ENCODE measurements at regions not wholly inside any gene's neighbourhood (a gene's known extent, or its start where the extent isn't known, plus 50 kb on each side); places are given as distances from the start of the nearest gene placed in this dataset.

GRCh38 chr19:28519952-28520861, 692.7 kb downstream of the UQCRFS1 start:
- no peak for DNase-seq

GRCh38 chr19:28519218-28519779, 693.7 kb downstream of the UQCRFS1 start:
- DNase-seq: no peak

- DNase-seq: no peak
These were observed 696.5 kb downstream of the UQCRFS1 start for GRCh38 chr19:28516415-28516872.

GRCh38 chr19:28514166-28514565, 698.8 kb downstream of the UQCRFS1 start:
- no peak for DNase-seq

- DNase-seq: no peak
These were observed 701.3 kb downstream of the UQCRFS1 start for GRCh38 chr19:28511655-28512054.

GRCh38 chr19:28509079-28509895, 703.7 kb downstream of the UQCRFS1 start:
- no peak for DNase-seq

GRCh38 chr19:28508666-28509065, 704.3 kb downstream of the UQCRFS1 start:
- DNase-seq: no peak

GRCh38 chr19:28505933-28506332, 707.0 kb downstream of the UQCRFS1 start:
- no peak for DNase-seq

GRCh38 chr19:28505134-28505533, 707.8 kb downstream of the UQCRFS1 start:
- DNase-seq: no peak

GRCh38 chr19:28504727-28505126, 708.2 kb downstream of the UQCRFS1 start:
- no peak for DNase-seq

- DNase-seq: no peak
These were observed 708.8 kb downstream of the UQCRFS1 start for GRCh38 chr19:28504139-28504538.

- no peak for DNase-seq
These were observed 709.8 kb downstream of the UQCRFS1 start for GRCh38 chr19:28502879-28503734.

GRCh38 chr19:28501976-28502375, 711.0 kb downstream of the UQCRFS1 start:
- no peak for DNase-seq

GRCh38 chr19:28500982-28501630, 711.8 kb downstream of the UQCRFS1 start:
- DNase-seq: no peak

GRCh38 chr19:28500296-28500695, 712.7 kb downstream of the UQCRFS1 start:
- no peak for DNase-seq

GRCh38 chr19:28498404-28498976, 714.5 kb downstream of the UQCRFS1 start:
- no peak for DNase-seq

- no peak for DNase-seq
These were observed 715.1 kb downstream of the UQCRFS1 start for GRCh38 chr19:28497887-28498286.

- no peak for DNase-seq
These were observed 715.8 kb downstream of the UQCRFS1 start for GRCh38 chr19:28497137-28497536.

- DNase-seq: no peak
These were observed 717.9 kb downstream of the UQCRFS1 start for GRCh38 chr19:28495046-28495445.

- no peak for DNase-seq
These were observed 718.5 kb downstream of the UQCRFS1 start for GRCh38 chr19:28494461-28494860.

- no peak for DNase-seq
These were observed 719.1 kb downstream of the UQCRFS1 start for GRCh38 chr19:28493884-28494283.

GRCh38 chr19:28492621-28493020, 720.3 kb downstream of the UQCRFS1 start:
- no peak for DNase-seq
